T-cell (primary cell): ENCODE measurements at regions not wholly inside any gene's neighbourhood (a gene's known extent, or its start where the extent isn't known, plus 50 kb on each side); places are given as distances from the start of the nearest gene placed in this dataset.
A peak's percentile ranks its signal among the peaks of the same experiment; 100 is the strongest.

Source experiments
- ATAC-seq, 4 experiments: fragments of 200-7000 bp in 3 of 4; fragments of 150-1000 bp in 1 of 4; cut with Tn5 transposase; replicated peaks in 1 of 4; 1 replicate in 3 of 4; 2 replicates in 1 of 4; pipeline ENCODE4 v1.10.0; 2021; ENCODE audit warnings: moderate library complexity in 3 of 4, mild to moderate bottlenecking in 2 of 4, moderate number of reproducible peaks in 1 of 4
- CTCF ChIA-PET, 2 donors: fragments of 300-600 bp; sonication (Branson Sonifier 250); formaldehyde crosslinking; loops; one replicate each; lab custom pipeline; 2022; ENCODE audit warnings: antibody characterized with exemption in 2 of 2; lab: Charles Lee
- POLR2A ChIA-PET, 2 donors: fragments of 300-600 bp; sonication (Branson Sonifier 250); formaldehyde crosslinking; loops; one replicate each; lab custom pipeline; 2022; ENCODE audit warnings: antibody characterized with exemption in 2 of 2; lab: Charles Lee
- DNase-seq, 35 experiments: peaks; one replicate each; pipeline versions ENCODE4 v3.0.0 to v3.0.0-alpha.2; 2013 to 2023
- H3K27ac ChIP-seq: one replicate; pipeline ENCODE4 v1.5.1; 2013; ENCODE audit warnings: low read length
- H3K27me3 ChIP-seq, 2 experiments: replicated peaks in 1 of 2; 1 replicate in 1 of 2; 2 replicates in 1 of 2; pipeline versions ENCODE4 v1.6.1 to v1.7.0; 2013; ENCODE audit warnings: low read length in 1 of 2, mixed read lengths in 1 of 2; ENCODE audit not compliant: control insufficient read depth in 2 of 2, insufficient read depth in 2 of 2; ENCODE audit errors: extremely low read depth in 1 of 2
- H3K36me3 ChIP-seq, 2 donors: 1 replicate in 1 of 2; 2 replicates in 1 of 2; pipeline versions ENCODE4 v1.6.1 to v1.7.0; 2013; ENCODE audit warnings: low read length in 1 of 2; ENCODE audit not compliant: control insufficient read depth in 2 of 2, insufficient read depth in 1 of 2; ENCODE audit errors: extremely low read depth in 1 of 2
- H3K4me1 ChIP-seq, 2 experiments: 1 replicate in 1 of 2; 2 replicates in 1 of 2; pipeline versions ENCODE4 v1.6.1 to v1.7.0; 2013; ENCODE audit warnings: low read length in 2 of 2, mixed read lengths in 1 of 2; ENCODE audit not compliant: insufficient read depth in 2 of 2, control insufficient read depth in 1 of 2; ENCODE audit errors: extremely low read depth in 1 of 2
- H3K4me3 ChIP-seq, 2 donors: 1 replicate in 1 of 2; 2 replicates in 1 of 2; pipeline versions ENCODE4 v1.5.1 to v1.7.0; 2013; ENCODE audit warnings: mild to moderate bottlenecking in 2 of 2, low read length in 1 of 2, moderate library complexity in 1 of 2; ENCODE audit not compliant: control insufficient read depth in 1 of 2; ENCODE audit errors: extremely low read depth in 1 of 2
- H3K9me3 ChIP-seq: 2 replicates; pipeline ENCODE4 v1.7.0; 2013
- H3K27ac Mint-ChIP-seq, 2 donors: one replicate each; pipeline ENCODE4 v1.8.0; 2020 to 2021; ENCODE audit warnings: mild to moderate bottlenecking in 2 of 2, mixed read lengths in 2 of 2
- H3K27me3 Mint-ChIP-seq, 2 donors: one replicate each; pipeline ENCODE4 v1.8.0; 2021 to 2022; ENCODE audit warnings: mixed read lengths in 2 of 2
- H3K36me3 Mint-ChIP-seq: one replicate; pipeline ENCODE4 v1.8.0; 2021; ENCODE audit warnings: mixed read lengths
- H3K4me1 Mint-ChIP-seq, 3 donors: one replicate each; pipeline ENCODE4 v1.8.0; 2020 to 2022; ENCODE audit warnings: mixed read lengths in 3 of 3, mild to moderate bottlenecking in 1 of 3
- H3K4me3 Mint-ChIP-seq, 3 donors: one replicate each; pipeline ENCODE4 v1.8.0; 2020 to 2022; ENCODE audit warnings: mild to moderate bottlenecking in 3 of 3, mixed read lengths in 3 of 3, moderate library complexity in 3 of 3
- H3K9me3 Mint-ChIP-seq, 3 donors: one replicate each; pipeline ENCODE4 v1.8.0; 2020 to 2022; ENCODE audit warnings: mixed read lengths in 3 of 3
- WGBS: methylation state at CpG from one replicate; pipeline ENCODE4 v1.1.5; 2013; ENCODE audit warnings: missing lambda C conversion rate; ENCODE audit not compliant: insufficient coverage; 5-methylcytosine and 5-hydroxymethylcytosine counted together

DNA sequence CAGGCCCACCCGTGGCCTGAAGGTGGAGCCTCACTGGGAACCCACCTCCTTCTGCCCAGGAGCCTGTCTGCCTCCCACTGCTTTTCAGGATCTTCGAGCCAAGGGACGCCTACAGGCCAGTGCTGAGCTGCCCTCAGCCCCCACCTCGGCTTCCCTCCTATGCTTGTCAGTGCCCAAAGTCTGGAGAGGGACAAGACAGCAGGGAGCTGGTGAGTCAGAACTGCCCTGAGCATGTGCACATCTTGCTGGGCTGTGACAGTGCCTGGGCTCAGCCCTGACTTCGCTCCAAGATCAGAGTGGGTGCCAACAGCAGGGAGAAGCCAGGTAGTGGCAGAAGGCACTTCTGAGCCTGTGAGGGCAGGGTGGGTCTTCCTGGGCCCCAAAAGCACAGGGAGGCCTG is 286.8 kb downstream of the AEBP2 start:
- H3K9me3 Mint-ChIP-seq, result peaks cover 0 to 7% (median 2%) of the 10 kb centered on the region in 3 donors
- Histone ChIP-seq H3K4me3 (no peak overlapping the region), H3K9me3 (no peaks in the 10 kb centered on the region), H3K27ac (no peak overlapping the region), H3K4me1 (no peaks in the 10 kb centered on the region), H3K36me3 (no peaks in the 10 kb centered on the region), H3K27me3 (peaks cover 0 to 3% of the 10 kb centered on the region in 2 experiments)
- WGBS, result 57% methylated on average over 2 of the region's 5 CpGs
- H3K36me3 Mint-ChIP-seq, result no peaks in the 10 kb centered on the region
- H3K4me1 Mint-ChIP-seq, result no peaks in the 10 kb centered on the region
- no peak for DNase-seq
- no peaks in the 10 kb centered on the region for H3K27me3 Mint-ChIP-seq
- CTCF ChIA-PET, result no interaction called here
- ATAC-seq, result no peak
- POLR2A ChIA-PET, result no interaction called here
- H3K27ac Mint-ChIP-seq, result no peak overlapping the region
- H3K4me3 Mint-ChIP-seq, result no peak overlapping the region

- WGBS, result 85% methylated on average over 6 of the region's 6 CpGs
- H3K27me3 ChIP-seq, result peaks cover 0 to 3% of the 10 kb centered on the region in 2 experiments
- DNase-seq, result no peak
Measured at GRCh38 chr12:19726592-19726991, 287.3 kb downstream of the AEBP2 start.

GRCh38 chr12:19737019-19737418 is 297.7 kb downstream of the AEBP2 start:
- Mint-ChIP-seq H3K4me3 (no peak overlapping the region), H3K27me3 (no peaks in the 10 kb centered on the region), H3K9me3 (peaks cover 0 to 3% (median 2%) of the 10 kb centered on the region in 3 donors), H3K4me1 (no peaks in the 10 kb centered on the region), H3K36me3 (peaks cover 3% of the 10 kb centered on the region), H3K27ac (no peak overlapping the region)
- CTCF ChIA-PET, result no interaction called here
- no peaks in the 10 kb centered on the region for H3K27me3 ChIP-seq
- H3K4me3 ChIP-seq, result no peak overlapping the region
- no peak overlapping the region for H3K27ac ChIP-seq
- DNase-seq, result no peak
- H3K4me1 ChIP-seq, result no peaks in the 10 kb centered on the region
- H3K9me3 ChIP-seq, result no peaks in the 10 kb centered on the region
- ATAC-seq, result no peak
- POLR2A ChIA-PET, result no interaction called here
- H3K36me3 ChIP-seq, result no peaks in the 10 kb centered on the region

More at GRCh38 chr12:19726592-19726991, 287.3 kb downstream of the AEBP2 start:
- H3K27ac Mint-ChIP-seq, result no peak overlapping the region
- no peak overlapping the region for H3K4me3 Mint-ChIP-seq
- Histone ChIP-seq H3K36me3 (no peaks in the 10 kb centered on the region), H3K9me3 (no peaks in the 10 kb centered on the region), H3K4me3 (no peak overlapping the region), H3K27ac (no peak overlapping the region), H3K4me1 (no peaks in the 10 kb centered on the region)
- peaks cover 0 to 7% (median 2%) of the 10 kb centered on the region in 3 donors for H3K9me3 Mint-ChIP-seq
- ChIA-PET POLR2A (no interaction called here), CTCF (no interaction called here)
- no peaks in the 10 kb centered on the region for H3K36me3 Mint-ChIP-seq
- H3K4me1 Mint-ChIP-seq, result no peaks in the 10 kb centered on the region
- ATAC-seq, result no peak
- no peaks in the 10 kb centered on the region for H3K27me3 Mint-ChIP-seq

GRCh38 chr12:19739195-19739776 is 300.0 kb downstream of the AEBP2 start:
- no peaks in the 10 kb centered on the region for H3K4me1 Mint-ChIP-seq
- peak in 7 of 35 experiments; percentile 2 to 58 (median 13) for DNase-seq
- Histone ChIP-seq H3K4me3 (no peak overlapping the region), H3K27ac (no peak overlapping the region), H3K36me3 (no peaks in the 10 kb centered on the region), H3K4me1 (no peaks in the 10 kb centered on the region), H3K27me3 (no peaks in the 10 kb centered on the region), H3K9me3 (no peaks in the 10 kb centered on the region)
- peaks cover 3% of the 10 kb centered on the region for H3K36me3 Mint-ChIP-seq
- no peaks in the 10 kb centered on the region for H3K9me3 Mint-ChIP-seq
- H3K4me3 Mint-ChIP-seq, result no peak overlapping the region
- ATAC-seq, result no peak
- WGBS, result no CpG with 5 or more reads among the region's 3 CpGs
- H3K27me3 Mint-ChIP-seq, result no peaks in the 10 kb centered on the region
- POLR2A ChIA-PET, result no interaction called here
- H3K27ac Mint-ChIP-seq, result no peak overlapping the region
- CTCF ChIA-PET, result interaction anchor here (0.6 to 0.7 kb wide), 4 partner anchors 8 to 892 kb away, joined by 3 to 4 read pairs (median 3); no protein-coding TSS in a partner anchor

DNA sequence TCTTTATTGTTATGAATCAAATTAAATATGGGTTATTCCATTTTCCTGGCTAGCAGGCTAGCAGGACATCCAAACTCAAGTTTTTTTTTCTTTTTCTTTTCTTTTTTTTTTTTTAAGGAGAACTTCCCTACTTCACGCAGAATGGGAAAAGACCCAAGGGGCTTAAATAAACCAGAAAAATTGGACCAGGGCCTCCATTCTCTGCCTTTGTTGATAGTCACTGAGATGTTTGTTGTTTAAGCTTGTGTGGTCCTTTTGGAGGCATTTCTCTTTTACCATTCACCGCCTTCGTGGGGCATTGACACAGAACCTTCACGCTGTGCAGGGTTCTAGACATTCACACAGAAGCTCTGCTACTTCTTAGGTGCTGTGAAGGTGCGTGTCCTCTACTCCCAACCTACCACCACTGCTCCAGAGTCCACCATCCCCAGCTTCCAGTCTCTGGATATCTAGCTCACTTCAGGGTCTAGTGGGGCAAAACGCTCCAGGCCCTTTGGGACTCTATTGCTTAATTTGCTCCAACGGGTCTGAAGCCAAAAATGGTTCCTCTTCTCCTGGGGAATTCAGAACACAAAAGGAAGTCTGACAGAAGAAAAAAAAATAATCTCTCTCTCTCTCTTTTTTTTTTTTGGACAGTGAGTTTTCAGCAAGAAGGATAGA is 301.3 kb downstream of the AEBP2 start:
- H3K27me3 ChIP-seq, result no peaks in the 10 kb centered on the region
- no peaks in the 10 kb centered on the region for H3K27me3 Mint-ChIP-seq
- H3K36me3 ChIP-seq, result no peaks in the 10 kb centered on the region
- H3K4me3 ChIP-seq, result no peak overlapping the region
- no peak overlapping the region for H3K4me3 Mint-ChIP-seq
- CTCF ChIA-PET, result interaction anchor here in 1 of 2 donors (0.7 kb wide), 1 partner anchor 23 kb away, joined by 4 read pairs; no protein-coding TSS in a partner anchor
- no peak overlapping the region for H3K27ac ChIP-seq
- H3K4me1 Mint-ChIP-seq, result peaks cover 0 to 6% (median 5%) of the 10 kb centered on the region in 3 donors
- no peaks in the 10 kb centered on the region for H3K9me3 ChIP-seq
- no peak for ATAC-seq
- H3K9me3 Mint-ChIP-seq, result no peaks in the 10 kb centered on the region
- H3K36me3 Mint-ChIP-seq, result no peaks in the 10 kb centered on the region
- no peak for DNase-seq
- no peaks in the 10 kb centered on the region for H3K4me1 ChIP-seq
- no peak overlapping the region for H3K27ac Mint-ChIP-seq
- WGBS, result 67% methylated on average over 4 of the region's 7 CpGs
- POLR2A ChIA-PET, result no interaction called here

DNA sequence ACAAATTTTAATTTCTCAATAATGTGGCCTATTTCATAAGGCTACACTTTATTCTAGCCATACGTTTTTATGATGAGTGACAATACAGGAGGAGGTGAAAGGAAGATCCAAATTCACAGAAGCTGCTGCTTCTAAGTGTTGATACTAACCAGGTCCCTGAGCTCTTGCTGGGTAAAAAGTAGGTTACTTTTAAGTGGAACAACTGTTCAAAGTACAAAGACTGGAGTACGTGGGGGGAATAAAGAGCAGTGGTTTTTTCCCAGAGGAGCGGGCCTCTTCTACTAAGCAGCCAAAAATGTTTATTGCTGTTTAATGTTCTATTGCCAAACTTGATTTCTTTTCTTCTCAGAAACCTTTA is 301.8 kb downstream of the AEBP2 start:
- H3K4me1 ChIP-seq, result no peaks in the 10 kb centered on the region
- Mint-ChIP-seq H3K27ac (no peak overlapping the region), H3K4me3 (no peak overlapping the region), H3K9me3 (no peaks in the 10 kb centered on the region), H3K27me3 (no peaks in the 10 kb centered on the region), H3K36me3 (no peaks in the 10 kb centered on the region), H3K4me1 (peaks cover 0 to 6% (median 5%) of the 10 kb centered on the region in 3 donors)
- no peaks in the 10 kb centered on the region for H3K27me3 ChIP-seq
- ATAC-seq, result no peak
- no peaks in the 10 kb centered on the region for H3K36me3 ChIP-seq
- no peak overlapping the region for H3K27ac ChIP-seq
- CTCF ChIA-PET, result interaction anchor here in 1 of 2 donors (0.7 kb wide), 1 partner anchor 24 kb away, joined by 4 read pairs; no protein-coding TSS in a partner anchor
- H3K4me3 ChIP-seq, result no peak overlapping the region
- 100% methylated on average over 1 of the region's 3 CpGs for WGBS
- POLR2A ChIA-PET, result no interaction called here
- H3K9me3 ChIP-seq, result no peaks in the 10 kb centered on the region
- no peak for DNase-seq
